OCI-LY7 (cell line): ENCODE measurements at regions not wholly inside any gene's neighbourhood (a gene's known extent, or its start where the extent isn't known, plus 50 kb on each side); places are given as distances from the start of the nearest gene placed in this dataset. TPM values are rescaled to one million over a fixed set of nuclear protein-coding genes. Genes with fewer than 3 reads are reported as not detected.
A peak's percentile ranks its signal among the peaks of the same experiment; 100 is the strongest.
"Not testable (repeated sequence)": the region's sequence is repeated elsewhere in the genome, so short reads cannot be mapped to it uniquely, and the experiment has no call there.

Source experiments
- BruUV-seq: library from RNA; stranded (reverse); fragments of 400-500 nt; replicated peaks from 2 replicates; lab custom pipeline; 2021; lab: Mats Ljungman, UMichigan
- CTCF ChIA-PET: fragments of 300-600 bp; sonication (Branson Sonifier 250); formaldehyde crosslinking; loops from one replicate; lab custom pipeline; 2022; ENCODE audit warnings: antibody characterized with exemption; ENCODE audit not compliant: unreplicated experiment; lab: Charles Lee
- POLR2A ChIA-PET: fragments of 300-600 bp; sonication (Branson Sonifier 250); formaldehyde crosslinking; loops from one replicate; lab custom pipeline; 2022; ENCODE audit warnings: antibody characterized with exemption; lab: Charles Lee
- DNase-seq: peaks from one replicate; pipeline ENCODE4 v3.0.0-alpha.2; 2015; ENCODE audit warnings: low spot score
- H2AFZ ChIP-seq: fragments of 200-600 bp; sonication (generic), shearing (Covaris generic); 2 replicates; pipeline ENCODE4 v1.6.1; 2014; ENCODE audit warnings: mild to moderate bottlenecking, antibody characterized with exemption, low read length, moderate library complexity
- H3K27ac ChIP-seq: fragments of 200-600 bp; sonication (generic); 2 replicates; pipeline ENCODE4 v1.5.1; 2014; ENCODE audit warnings: mixed run types, low read depth, mild to moderate bottlenecking, moderate library complexity, low read length, inconsistent platforms; ENCODE audit not compliant: poor library complexity, severe bottlenecking
- H3K36me3 ChIP-seq: fragments of 200-600 bp; sonication (generic); 2 replicates; pipeline ENCODE4 v1.6.1; 2014; ENCODE audit warnings: mild to moderate bottlenecking, antibody characterized with exemption, low read length, moderate library complexity, mixed read lengths; ENCODE audit not compliant: insufficient read depth
- H3K4me1 ChIP-seq: fragments of 200-600 bp; sonication (generic); 2 replicates; pipeline ENCODE4 v1.5.1; 2014; ENCODE audit warnings: mild to moderate bottlenecking, low read length; ENCODE audit not compliant: insufficient read depth, poor library complexity, severe bottlenecking
- H3K4me2 ChIP-seq: fragments of 200-600 bp; sonication (generic); 2 replicates; pipeline ENCODE4 v1.6.1; 2014; ENCODE audit warnings: mild to moderate bottlenecking, low read length
- H3K4me3 ChIP-seq: fragments of 200-600 bp; sonication (generic); 2 replicates; pipeline ENCODE4 v1.5.1; 2014; ENCODE audit warnings: mild to moderate bottlenecking, low read depth, low read length; ENCODE audit not compliant: poor library complexity, severe bottlenecking
- H3K79me2 ChIP-seq: fragments of 200-600 bp; sonication (generic); 2 replicates; pipeline ENCODE4 v1.6.1; 2016; ENCODE audit warnings: low read depth, mild to moderate bottlenecking, low read length, moderate library complexity, mixed read lengths; ENCODE audit not compliant: insufficient read depth
- H3K9me2 ChIP-seq: fragments of 200-600 bp; sonication (generic); 2 replicates; pipeline ENCODE4 v1.6.1; 2016; ENCODE audit warnings: mild to moderate bottlenecking, low read length, mixed read lengths; ENCODE audit not compliant: insufficient read depth
- H3K9me3 ChIP-seq: fragments of 200-600 bp; sonication (generic); 2 replicates; pipeline ENCODE4 v1.6.1; 2014; ENCODE audit warnings: mild to moderate bottlenecking, mixed run types, low read length, mixed read lengths
- H4K20me1 ChIP-seq: fragments of 200-600 bp; sonication (generic); 2 replicates; pipeline ENCODE4 v1.6.1; 2014; ENCODE audit warnings: mild to moderate bottlenecking, antibody characterized with exemption, low read length, moderate library complexity, mixed read lengths; ENCODE audit not compliant: insufficient read depth
- intact Hi-C: fragments of 100-400 bp; cut with micrococcal nuclease; formaldehyde crosslinking; loops from one replicate; pipeline ENCODE4 v1.10.0; 2022; ENCODE audit not compliant: unreplicated experiment
- microRNA-seq: library from miRNA; unstranded; fragments of <30 nt; microRNA quantifications from one replicate; pipeline ENCODE4 v1.2.0, GENCODE V29; 2022; ENCODE audit warnings: borderline replicate concordance
- small RNA-seq: library from RNA; depleted of rRNA; stranded (forward); fragments of <200 nt; gene quantifications from one replicate; pipeline ENCODE3, GENCODE V24; 2014

DNA sequence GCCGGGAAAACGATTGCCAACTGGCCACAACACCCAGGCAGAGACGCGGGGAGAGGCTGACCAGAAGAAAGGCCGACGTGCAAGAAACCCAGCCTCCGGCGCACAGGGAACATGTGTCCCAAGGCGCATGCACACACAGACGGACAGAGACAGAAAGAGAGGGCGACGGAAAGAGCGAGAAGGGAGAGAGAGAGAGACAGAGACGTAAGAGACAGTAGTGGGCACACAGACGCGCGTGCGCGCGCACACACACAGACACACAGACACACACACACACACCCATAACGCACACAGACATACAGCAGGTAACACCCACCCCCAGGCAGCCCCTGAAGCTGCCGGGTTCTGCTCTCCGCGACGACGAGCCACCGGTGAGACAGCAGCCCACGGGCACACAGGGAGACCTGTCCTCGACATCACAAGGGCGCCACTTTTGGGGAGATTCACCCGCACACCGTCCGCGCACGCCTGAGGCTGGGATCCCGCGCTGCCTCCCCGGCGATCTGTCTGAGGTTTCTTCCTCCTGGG lies 1581.8 kb downstream of the FOXD4L5 start:
- POLR2A ChIA-PET, H3K4me1 ChIP-seq, H3K79me2 ChIP-seq, H3K4me2 ChIP-seq, H2AFZ ChIP-seq, H3K36me3 ChIP-seq, H3K27ac ChIP-seq, DNase-seq, CTCF ChIA-PET, H3K9me3 ChIP-seq, H3K9me2 ChIP-seq, H4K20me1 ChIP-seq, H3K4me3 ChIP-seq, BruUV-seq, intact Hi-C loops: not testable (repeated sequence)

Small RNA genes lying in the stretch of these regions (microRNA-seq; reads per million reads assigned to microRNA genes)
- not detected for gene MIR4477B

Small RNA genes lying in the stretch of these regions (small RNA-seq; reads per million reads assigned to genes)
- gene MIR4477B: not detected
- not detected for gene PTGER4P3
- 1.6 reads per million, percentile 70 among the genes with 10 or more reads in this experiment for gene RNA5SP284
